Stimulated activated CD4-positive, alpha-beta T cell treated with anti-CD3 and anti-CD28 coated beads, Interleukin-1b, Interleukin-23, amount 100 ng/mL, for 24 hours (primary cell): ENCODE measurements at regions not wholly inside any gene's neighbourhood (a gene's known extent, or its start where the extent isn't known, plus 50 kb on each side); places are given as distances from the start of the nearest gene placed in this dataset.
"Not testable (repeated sequence)": the region's sequence is repeated elsewhere in the genome, so short reads cannot be mapped to it uniquely, and the experiment has no call there.

Source experiments
- DNase-seq, 4 experiments: peaks; one replicate each; pipeline ENCODE4 v3.0.0-alpha.2; 2020; ENCODE audit warnings: low read depth in 4 of 4, low spot score in 1 of 4

- no peak for DNase-seq
These were observed 189.2 kb upstream of the PBX1 start for GRCh38 chr1:164369698-164370365.

GRCh38 chr1:164380893-164381292 is 178.1 kb upstream of the PBX1 start:
- no peak for DNase-seq

DNA sequence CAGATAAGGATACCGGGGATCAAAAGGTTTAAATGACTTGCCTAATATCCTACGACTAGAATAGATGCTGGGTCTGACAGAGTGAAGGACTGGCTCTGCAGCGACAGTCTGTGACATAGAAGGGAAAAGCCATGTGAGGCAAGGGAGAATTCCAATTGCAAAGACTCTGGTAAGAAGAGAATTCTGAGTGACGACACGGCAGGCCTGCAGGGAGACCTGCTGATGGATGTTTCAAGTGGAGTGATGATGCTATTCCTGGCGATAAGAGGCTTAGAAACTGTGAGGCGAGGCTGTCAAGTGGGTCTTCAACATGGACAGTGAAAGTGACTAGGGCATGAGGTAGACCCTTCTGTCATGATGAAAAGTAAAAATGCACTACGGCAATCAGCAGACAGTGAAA is 176.6 kb upstream of the PBX1 start:
- no peak for DNase-seq

- no peak for DNase-seq
These were observed 174.7 kb upstream of the PBX1 start for GRCh38 chr1:164384262-164384661.

- DNase-seq = no peak
These were observed 141.8 kb upstream of the PBX1 start for GRCh38 chr1:164417016-164417704.

GRCh38 chr1:164423136-164423535 is 135.8 kb upstream of the PBX1 start:
- DNase-seq = no peak

- DNase-seq = no peak
These were observed 125.7 kb upstream of the PBX1 start for GRCh38 chr1:164433141-164433817.

DNA sequence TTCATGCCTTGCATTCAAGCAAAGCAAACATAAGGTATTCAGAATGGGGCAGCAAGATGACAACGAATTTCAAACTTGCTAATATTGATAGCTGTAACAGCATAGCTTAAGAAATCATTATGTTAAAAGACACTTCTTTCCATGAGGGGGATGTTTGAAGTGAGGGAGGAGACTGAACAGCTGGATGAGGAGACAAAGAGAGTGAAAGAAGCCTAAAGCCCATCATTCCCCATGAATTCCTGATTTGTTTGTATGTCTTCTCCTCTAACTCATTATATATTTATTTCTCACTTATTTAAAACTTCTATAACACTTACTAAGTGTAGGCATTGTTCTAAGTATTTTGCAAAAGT is 125.2 kb upstream of the PBX1 start:
- DNase-seq = no peak

- no peak for DNase-seq
These were observed 118.8 kb upstream of the PBX1 start for GRCh38 chr1:164440232-164440631.

GRCh38 chr1:164443166-164443565 is 115.8 kb upstream of the PBX1 start:
- DNase-seq = no peak

- DNase-seq = no peak
These were observed 115.1 kb upstream of the PBX1 start for GRCh38 chr1:164443836-164444235.

GRCh38 chr1:164446020-164446419 is 113.0 kb upstream of the PBX1 start:
- no peak for DNase-seq

- DNase-seq = no peak
These were observed 106.4 kb upstream of the PBX1 start for GRCh38 chr1:164452549-164452948.

GRCh38 chr1:164456272-164456671 is 102.7 kb upstream of the PBX1 start:
- no peak for DNase-seq

DNA sequence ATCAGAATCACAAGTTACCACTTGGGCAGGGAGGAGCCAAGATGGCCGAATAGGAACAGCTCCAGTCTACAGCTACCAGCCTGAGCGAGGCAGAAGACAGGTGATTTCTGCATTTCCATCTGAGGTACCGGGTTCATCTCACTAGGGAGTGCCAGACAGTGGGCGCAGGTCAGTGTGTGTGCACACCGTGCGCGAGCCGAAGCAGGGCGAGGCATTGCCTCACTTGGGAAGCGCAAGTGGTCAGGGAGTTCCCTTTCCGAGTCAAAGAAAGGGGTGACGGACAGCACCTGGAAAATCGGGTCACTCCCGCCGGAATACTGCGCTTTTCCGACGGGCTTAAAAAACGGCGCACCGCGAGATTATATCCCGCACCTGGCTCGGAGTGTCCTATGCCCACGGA is 99.8 kb upstream of the PBX1 start:
- not testable (repeated sequence) for DNase-seq

- no peak for DNase-seq
These were observed 93.0 kb upstream of the PBX1 start for GRCh38 chr1:164466001-164466421.

DNA sequence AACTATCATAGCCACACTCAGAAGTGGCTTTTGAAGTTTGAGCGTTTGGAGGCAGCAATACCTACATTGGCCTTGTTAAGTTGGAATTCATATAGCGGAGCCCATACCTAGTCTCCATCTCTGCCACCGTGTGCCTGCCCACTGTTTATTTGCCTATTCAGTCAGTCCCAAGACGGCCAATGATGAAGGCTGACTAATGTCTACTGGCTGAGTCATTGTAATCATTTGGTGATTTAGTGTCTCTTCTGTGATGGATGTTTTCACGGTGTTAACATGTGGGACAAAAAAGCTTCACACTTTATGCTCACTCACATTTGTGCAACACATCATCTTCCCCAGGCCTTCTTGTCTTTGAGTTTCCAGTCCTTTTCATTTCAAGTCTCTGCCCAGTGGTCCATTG is 92.6 kb upstream of the PBX1 start:
- no peak for DNase-seq

DNA sequence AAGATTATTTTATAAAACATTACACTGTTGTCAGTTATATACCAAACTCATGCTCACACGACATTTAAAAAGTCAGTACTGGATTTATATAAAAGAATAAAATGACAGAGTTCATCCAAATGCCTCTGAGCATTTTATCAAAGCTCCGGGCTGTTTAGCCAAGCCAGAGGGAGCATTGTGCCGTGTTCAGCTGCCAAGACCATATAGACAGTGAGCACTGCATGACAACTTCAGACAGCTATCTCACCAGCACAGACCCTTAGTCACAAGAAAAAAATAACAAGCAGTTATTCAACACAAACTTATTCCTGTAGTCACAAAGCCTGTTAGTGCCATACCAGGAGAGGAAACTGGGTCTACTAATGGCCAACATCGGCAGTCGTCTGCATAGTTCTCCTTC is 88.0 kb upstream of the PBX1 start:
- DNase-seq = no peak

DNA sequence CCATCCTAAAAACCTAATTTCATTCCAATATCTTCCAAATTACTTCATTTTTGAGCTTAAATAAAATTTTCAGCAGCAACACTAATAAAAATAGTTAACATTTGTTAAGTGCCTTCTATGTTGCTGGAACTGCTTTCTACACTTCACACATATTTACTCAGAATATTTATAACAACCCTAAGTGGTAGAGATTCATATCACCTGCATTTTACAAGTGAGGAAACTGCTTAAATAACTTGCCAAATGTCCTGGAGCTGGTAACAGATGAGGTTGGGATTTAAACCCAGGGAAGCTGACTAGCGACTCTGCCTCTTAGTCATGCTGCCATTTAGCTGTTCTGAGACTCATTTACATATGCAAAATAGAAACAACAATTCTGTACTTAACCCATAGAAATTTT is 86.1 kb upstream of the PBX1 start:
- DNase-seq = no peak

GRCh38 chr1:164473544-164473943 is 85.4 kb upstream of the PBX1 start:
- no peak for DNase-seq

DNA sequence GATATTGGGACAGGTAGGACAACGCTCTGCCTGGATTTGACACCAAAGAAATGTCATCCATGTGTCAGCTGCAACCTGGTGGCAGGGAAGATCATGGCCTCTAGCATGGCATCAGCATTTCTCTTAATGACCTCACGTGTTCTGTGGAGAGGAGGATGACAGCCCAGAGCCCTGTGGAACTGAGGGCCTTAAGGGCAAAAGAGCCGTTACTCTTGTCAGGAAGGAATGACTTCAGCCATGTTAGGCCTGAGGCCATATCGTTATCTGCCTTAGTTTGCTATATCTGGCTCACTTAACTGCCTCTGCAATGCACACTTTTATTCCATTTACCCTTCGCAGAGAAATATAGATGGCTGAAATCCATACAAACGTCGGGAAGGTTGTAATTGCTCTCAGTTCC is 83.2 kb upstream of the PBX1 start:
- DNase-seq = no peak

DNA sequence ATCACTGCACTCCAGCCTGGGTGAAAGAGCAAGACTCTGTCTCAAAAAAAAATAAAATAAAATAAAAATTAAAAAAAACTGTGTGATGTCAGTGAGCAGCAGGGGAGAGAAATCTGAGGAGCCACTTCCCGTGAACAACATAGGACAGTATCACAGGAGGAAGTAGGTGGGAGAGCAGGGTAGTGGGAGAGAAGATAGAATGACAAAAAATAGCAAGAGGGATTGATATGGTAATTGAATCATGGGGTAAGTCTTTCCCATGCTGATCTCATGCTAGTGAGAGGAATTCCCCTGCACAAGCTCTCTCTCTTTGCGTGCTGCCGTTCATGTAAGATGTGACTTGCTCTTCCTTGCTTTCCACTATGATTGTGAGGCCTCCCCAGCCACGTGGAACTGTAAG is 81.6 kb upstream of the PBX1 start:
- DNase-seq = no peak

GRCh38 chr1:164479242-164479641 is 79.7 kb upstream of the PBX1 start:
- no peak for DNase-seq
